ENCODE measurements at regions not wholly inside any gene's neighbourhood (a gene's known extent, or its start where the extent isn't known, plus 50 kb on each side); places are given as distances from the start of the nearest gene placed in this dataset.

DNA sequence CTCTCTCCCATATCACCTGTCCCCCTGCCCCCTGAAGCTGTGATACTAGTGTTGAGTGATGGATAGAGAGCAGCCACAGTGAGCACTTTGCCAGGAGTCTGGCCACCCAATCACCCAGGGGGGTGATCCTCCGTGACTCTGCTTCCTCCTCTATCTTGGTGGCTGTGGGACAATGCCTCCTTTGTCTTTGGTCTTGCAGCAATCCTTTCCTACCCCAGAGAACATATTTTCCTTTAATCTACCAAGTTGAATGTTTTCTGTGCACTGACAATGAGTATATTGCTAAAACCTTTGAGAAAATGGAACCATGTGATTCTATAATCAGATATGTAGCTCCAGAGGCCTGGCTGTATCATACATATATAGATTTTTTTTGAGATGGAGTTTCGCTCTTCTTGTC is 58.1 kb upstream of the HEPHL1 start:
- DNase-seq (ENCODE audit: low read depth) = no peak
- no peaks in the 10 kb centered on the region for H3K9me3 ChIP-seq (ENCODE audit: control insufficient read depth, low read length)
- no peak overlapping the region for H3K9ac ChIP-seq (ENCODE audit: low read length)
- H3K36me3 ChIP-seq (ENCODE audit: control insufficient read depth, insufficient read depth, low read length, severe bottlenecking) = no peaks in the 10 kb centered on the region
- no peaks in the 10 kb centered on the region for H3K4me1 ChIP-seq (ENCODE audit: control insufficient read depth, insufficient read depth, low read length)
- peaks cover 50% of the 10 kb centered on the region for H3K27me3 ChIP-seq (replicated peaks; ENCODE audit: control insufficient read depth, insufficient read depth, low read length)
- no peak overlapping the region for H3K4me3 ChIP-seq (ENCODE audit: low read length)

DNA sequence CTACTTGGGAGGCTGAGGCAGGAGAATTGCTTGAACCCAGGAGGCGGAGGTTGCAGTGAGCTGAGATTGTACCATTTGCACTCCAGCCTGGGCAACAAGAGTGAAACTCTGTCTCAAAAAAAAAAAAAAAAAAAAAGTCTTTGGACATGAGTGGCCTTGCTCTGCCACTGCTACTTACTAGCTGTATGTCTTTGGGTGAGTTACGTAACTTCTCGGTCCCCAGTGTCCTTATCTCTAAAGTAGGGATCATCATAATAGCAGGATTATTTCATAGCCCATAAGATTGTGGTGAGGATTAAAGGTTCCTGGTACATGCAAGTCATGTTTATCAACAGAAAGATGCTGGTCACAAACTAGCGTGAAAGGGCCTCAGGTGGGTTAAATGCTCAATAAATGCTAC is 53.9 kb upstream of the HEPHL1 start:
- Histone ChIP-seq H3K9ac (ENCODE audit: low read length) (no peak overlapping the region), H3K9me3 (ENCODE audit: control insufficient read depth, low read length) (peaks cover under 1% of the 10 kb centered on the region), H3K27me3 (replicated peaks; ENCODE audit: control insufficient read depth, insufficient read depth, low read length) (peaks cover 33% of the 10 kb centered on the region), H3K4me1 (ENCODE audit: control insufficient read depth, insufficient read depth, low read length) (no peaks in the 10 kb centered on the region), H3K4me3 (ENCODE audit: low read length) (no peak overlapping the region), H3K36me3 (ENCODE audit: control insufficient read depth, insufficient read depth, low read length, severe bottlenecking) (no peaks in the 10 kb centered on the region)
- DNase-seq (ENCODE audit: low read depth) = no peak

- Histone ChIP-seq H3K4me1 (ENCODE audit: control insufficient read depth, insufficient read depth, low read length) (no peaks in the 10 kb centered on the region), H3K36me3 (ENCODE audit: control insufficient read depth, insufficient read depth, low read length, severe bottlenecking) (no peaks in the 10 kb centered on the region)
- no peak for DNase-seq (ENCODE audit: low read depth)
Observed at GRCh38 chr11:93967944-93968343, 53.2 kb upstream of the HEPHL1 start.

GRCh38 chr11:93969925-93970922 is 50.9 kb upstream of the HEPHL1 start:
- no peak overlapping the region for H3K9ac ChIP-seq (ENCODE audit: low read length)
- no peak for DNase-seq (ENCODE audit: low read depth)
- peaks cover 21% of the 10 kb centered on the region for H3K9me3 ChIP-seq (ENCODE audit: control insufficient read depth, low read length)
- no peak overlapping the region for H3K4me3 ChIP-seq (ENCODE audit: low read length)
- H3K36me3 ChIP-seq (ENCODE audit: control insufficient read depth, insufficient read depth, low read length, severe bottlenecking) = no peaks in the 10 kb centered on the region
- H3K27me3 ChIP-seq (replicated peaks; ENCODE audit: control insufficient read depth, insufficient read depth, low read length) = peaks cover 23% of the 10 kb centered on the region
- H3K4me1 ChIP-seq (ENCODE audit: control insufficient read depth, insufficient read depth, low read length) = no peaks in the 10 kb centered on the region

More at GRCh38 chr11:93967944-93968343, 53.2 kb upstream of the HEPHL1 start:
- Histone ChIP-seq H3K9me3 (ENCODE audit: control insufficient read depth, low read length) (peaks cover 5% of the 10 kb centered on the region), H3K27me3 (replicated peaks; ENCODE audit: control insufficient read depth, insufficient read depth, low read length) (peaks cover 26% of the 10 kb centered on the region), H3K4me3 (ENCODE audit: low read length) (no peak overlapping the region), H3K9ac (ENCODE audit: low read length) (no peak overlapping the region)

All from adipocyte (in vitro differentiated cells).